Left ventricle myocardium inferior (tissue), 1 donor: ENCODE measurements at regions not wholly inside any gene's neighbourhood (a gene's known extent, or its start where the extent isn't known, plus 50 kb on each side); places are given as distances from the start of the nearest gene placed in this dataset.
A peak's percentile ranks its signal among the peaks of the same experiment; 100 is the strongest.

ENCODE experiments used
- DNase-seq: peaks from one replicate; pipeline ENCODE4 v3.0.0-alpha.2; 2020
- H3K27ac ChIP-seq: fragments of 200-600 bp; replicated peaks from 2 replicates; pipeline ENCODE4 v1.8.0; 2021
- H3K27me3 ChIP-seq: fragments of 200-600 bp; 2 replicates; pipeline ENCODE4 v1.8.0; 2021; ENCODE audit warnings: low read depth
- H3K36me3 ChIP-seq: fragments of 200-600 bp; 2 replicates; pipeline ENCODE4 v1.8.0; 2021
- H3K4me1 ChIP-seq: fragments of 200-600 bp; 2 replicates; pipeline ENCODE4 v1.8.0; 2021
- H3K4me3 ChIP-seq: fragments of 200-600 bp; 2 replicates; pipeline ENCODE4 v1.8.0; 2021; ENCODE audit warnings: mild to moderate bottlenecking, moderate library complexity
- H3K9me3 ChIP-seq: fragments of 200-600 bp; replicated peaks from 2 replicates; pipeline ENCODE4 v1.8.0; 2021
- CTCF ChIP-seq: fragments of 200-600 bp; IDR thresholded peaks from 2 replicates; pipeline ENCODE4 v1.8.0; 2021; ENCODE audit warnings: antibody characterized with exemption, mild to moderate bottlenecking, borderline replicate concordance
- intact Hi-C: fragments of 100-400 bp; cut with micrococcal nuclease; formaldehyde crosslinking; loops from one replicate; pipeline ENCODE4 v1.11.0; 2022
- donor health status: DM: no; HTN: yes; CAD: no; lungs with severe emphysema.

- no peak overlapping the region for H3K27ac ChIP-seq
- DNase-seq: no peak
- H3K4me3 ChIP-seq: no peak overlapping the region
- no peak for TF ChIP-seq CTCF
- peaks cover 8% of the 10 kb centered on the region for H3K9me3 ChIP-seq
- intact Hi-C loops: no loop called here
- no peaks in the 10 kb centered on the region for H3K27me3 ChIP-seq
- no peaks in the 10 kb centered on the region for H3K36me3 ChIP-seq
- H3K4me1 ChIP-seq: peaks cover 14% of the 10 kb centered on the region
Measured at GRCh38 chr1:219761208-219761860, 148.4 kb upstream of the ZC3H11B start.

DNA sequence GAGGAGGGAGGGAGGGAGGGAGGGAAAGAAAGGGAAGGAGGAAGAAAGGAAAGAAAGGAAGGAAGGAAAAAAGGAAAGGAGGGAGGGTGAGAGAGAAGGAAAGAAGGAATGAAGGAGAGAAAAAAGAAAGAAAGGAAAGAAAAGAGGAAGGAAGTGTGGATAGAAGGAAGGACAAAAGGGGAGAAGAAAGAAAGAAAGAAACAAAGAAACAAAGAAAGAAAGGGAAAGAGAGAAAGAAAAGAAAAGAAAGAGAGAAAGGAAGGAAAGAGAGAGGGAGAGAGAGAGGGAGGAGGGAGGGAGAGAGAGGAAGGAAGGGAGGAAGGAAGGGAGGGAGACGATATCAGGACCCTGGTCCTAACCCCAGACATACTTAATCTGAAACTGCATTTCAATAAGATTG is 146.2 kb upstream of the ZC3H11B start:
- Histone ChIP-seq H3K9me3 (no peaks in the 10 kb centered on the region), H3K36me3 (no peaks in the 10 kb centered on the region), H3K4me1 (peaks cover 18% of the 10 kb centered on the region), H3K27me3 (no peaks in the 10 kb centered on the region), H3K4me3 (no peak overlapping the region), H3K27ac (no peak overlapping the region)
- TF ChIP-seq CTCF: no peak
- no peak for DNase-seq
- intact Hi-C loops: no loop called here

DNA sequence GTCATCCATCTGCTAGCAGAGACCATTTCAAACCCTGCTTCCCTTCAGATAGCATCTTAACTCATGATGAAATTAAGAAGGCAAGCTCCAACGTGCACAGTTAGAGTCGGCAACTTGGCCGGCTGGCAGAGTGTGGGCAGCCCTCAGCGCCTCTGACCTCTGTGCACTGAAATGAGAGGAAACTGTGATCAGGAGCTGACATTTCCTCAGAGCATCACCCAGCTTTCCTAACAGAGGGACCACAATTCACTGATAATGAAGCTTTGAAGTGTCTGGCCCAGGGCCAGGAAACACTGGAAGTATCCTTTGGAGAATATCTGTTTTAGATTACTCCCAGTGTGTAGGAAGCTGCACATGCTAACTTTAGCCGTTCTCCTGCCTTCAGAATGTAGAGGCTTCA is 145.0 kb upstream of the ZC3H11B start:
- peak overlapping the region; percentile 42 for H3K27ac ChIP-seq
- DNase-seq: peak; percentile 58
- intact Hi-C loops: no loop called here

DNA sequence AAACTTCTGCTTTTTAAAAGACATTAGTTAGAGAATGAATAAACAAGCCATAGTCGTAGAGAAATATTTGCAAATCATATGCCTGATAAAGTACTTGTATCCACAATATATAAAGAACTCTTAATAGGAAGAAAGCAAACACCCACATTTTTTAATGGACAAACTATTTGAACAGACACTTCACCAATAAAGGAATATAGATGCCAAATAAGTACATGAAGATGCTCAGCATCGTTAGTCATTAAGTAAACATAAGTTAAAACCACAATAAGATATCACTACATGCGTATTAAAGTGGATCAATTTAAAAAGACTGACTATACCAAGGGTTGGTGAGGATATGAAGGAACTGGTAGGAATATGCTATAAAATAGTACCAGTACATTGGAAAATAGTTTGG is 142.3 kb upstream of the ZC3H11B start:
- Histone ChIP-seq H3K27ac (no peak overlapping the region), H3K4me3 (no peak overlapping the region), H3K36me3 (no peaks in the 10 kb centered on the region), H3K27me3 (no peaks in the 10 kb centered on the region), H3K4me1 (peaks cover 40% of the 10 kb centered on the region), H3K9me3 (no peaks in the 10 kb centered on the region)
- intact Hi-C loops: no loop called here
- TF ChIP-seq CTCF: no peak
- no peak for DNase-seq

More for the DNA sequence above, 145.0 kb upstream of the ZC3H11B start:
- H3K4me3 ChIP-seq: no peak overlapping the region
- no peaks in the 10 kb centered on the region for H3K9me3 ChIP-seq
- TF ChIP-seq CTCF: no peak
- H3K4me1 ChIP-seq: peaks cover 26% of the 10 kb centered on the region
- no peaks in the 10 kb centered on the region for H3K27me3 ChIP-seq
- H3K36me3 ChIP-seq: no peaks in the 10 kb centered on the region

- DNase-seq: no peak
- TF ChIP-seq CTCF: no peak
- H3K27ac ChIP-seq: no peak overlapping the region
- H3K9me3 ChIP-seq: no peaks in the 10 kb centered on the region
- intact Hi-C loops: no loop called here
- no peaks in the 10 kb centered on the region for H3K36me3 ChIP-seq
- H3K4me1 ChIP-seq: peaks cover 40% of the 10 kb centered on the region
- H3K27me3 ChIP-seq: no peaks in the 10 kb centered on the region
- H3K4me3 ChIP-seq: no peak overlapping the region
Measured at GRCh38 chr1:219754767-219755166, 141.9 kb upstream of the ZC3H11B start.
